ENCODE measurements at regions not wholly inside any gene's neighbourhood (a gene's known extent, or its start where the extent isn't known, plus 50 kb on each side); places are given as distances from the start of the nearest gene placed in this dataset.

DNA sequence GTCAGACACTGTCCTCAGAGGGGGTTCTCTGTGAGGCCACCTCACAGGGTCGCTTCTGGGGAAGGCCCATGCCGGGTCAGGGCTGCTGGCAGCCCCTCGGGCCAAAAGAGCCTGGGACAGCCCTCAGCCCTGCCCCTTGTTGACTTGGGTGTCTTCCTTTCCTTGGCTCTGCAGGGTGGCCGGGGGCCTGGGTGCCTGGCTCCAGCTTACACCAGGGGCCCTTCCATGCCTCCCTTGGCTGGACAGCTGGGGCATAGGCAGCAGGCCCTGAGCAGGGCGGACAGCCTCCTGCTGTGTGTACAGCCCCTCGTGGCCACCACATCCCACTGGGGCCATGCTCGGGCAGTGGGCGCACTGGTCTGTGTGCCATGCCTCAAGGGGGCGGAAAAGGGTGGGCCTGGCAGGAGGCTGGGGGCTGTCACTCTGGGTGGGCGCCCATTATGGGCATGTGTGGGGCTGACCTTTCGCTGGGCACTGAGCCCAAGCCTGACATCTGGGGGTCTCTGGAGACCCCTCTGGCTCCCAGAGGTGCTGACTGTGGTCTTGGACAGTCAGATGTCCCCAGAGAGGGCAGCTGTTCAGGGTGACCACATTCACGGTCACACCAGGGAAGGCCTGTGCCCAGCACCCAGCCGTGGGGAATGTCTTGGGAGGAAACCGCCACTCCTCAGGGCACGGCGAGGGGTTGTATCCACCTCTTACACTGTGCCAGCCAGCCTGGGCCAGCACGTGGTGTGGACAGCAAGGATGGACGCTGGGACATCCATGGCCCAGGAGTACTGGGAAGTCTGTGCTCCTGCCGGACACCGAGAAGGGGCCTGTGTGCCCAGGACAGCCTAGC, 313.3 kb downstream of the TMEM121 start:
- Histone ChIP-seq H3K36me3 (no peaks in the 10 kb centered on the region), H3K4me1 (no peaks in the 10 kb centered on the region), H3K27ac (no peak overlapping the region), H3K9me3 (no peaks in the 10 kb centered on the region), H3K27me3 (peaks cover 0 to 16% (median 0%) of the 10 kb centered on the region in 3 donors), H3K4me3 (no peak overlapping the region)
- 83 to 87% (median 85%) methylated on average over 10 to 20 of the region's 20 CpGs for WGBS, 5 donors
- no peak for DNase-seq
- TF ChIP-seq CTCF (IDR thresholded peaks at IDR 0.05) = no peak
- TF ChIP-seq POLR2A (IDR thresholded peaks at IDR 0.05) = no peak
- TF ChIP-seq POLR2AphosphoS5 (IDR thresholded peaks at IDR 0.05) = no peak
- no peak for TF ChIP-seq EP300 (IDR thresholded peaks at IDR 0.05)
- intact Hi-C loops (cut with DNase I; ENCODE audit: low total_unique reads) = no loop called here

- Histone ChIP-seq H3K9me3 (no peaks in the 10 kb centered on the region), H3K27ac (no peak overlapping the region), H3K4me1 (no peaks in the 10 kb centered on the region), H3K27me3 (peaks cover 0 to 16% (median 0%) of the 10 kb centered on the region in 3 donors), H3K36me3 (no peaks in the 10 kb centered on the region), H3K4me3 (no peak overlapping the region)
- TF ChIP-seq POLR2AphosphoS5 (IDR thresholded peaks at IDR 0.05) = no peak
- no peak for TF ChIP-seq EP300 (IDR thresholded peaks at IDR 0.05)
- no peak for TF ChIP-seq POLR2A (IDR thresholded peaks at IDR 0.05)
- no peak for TF ChIP-seq CTCF (IDR thresholded peaks at IDR 0.05)
- WGBS, 5 donors = 76 to 87% (median 82%) methylated on average over 17 to 32 of the region's 32 CpGs
- DNase-seq = no peak
- intact Hi-C loops (cut with DNase I; ENCODE audit: low total_unique reads) = no loop called here
Observed at GRCh38 chr14:105840266-105841021, 314.1 kb downstream of the TMEM121 start.

DNA sequence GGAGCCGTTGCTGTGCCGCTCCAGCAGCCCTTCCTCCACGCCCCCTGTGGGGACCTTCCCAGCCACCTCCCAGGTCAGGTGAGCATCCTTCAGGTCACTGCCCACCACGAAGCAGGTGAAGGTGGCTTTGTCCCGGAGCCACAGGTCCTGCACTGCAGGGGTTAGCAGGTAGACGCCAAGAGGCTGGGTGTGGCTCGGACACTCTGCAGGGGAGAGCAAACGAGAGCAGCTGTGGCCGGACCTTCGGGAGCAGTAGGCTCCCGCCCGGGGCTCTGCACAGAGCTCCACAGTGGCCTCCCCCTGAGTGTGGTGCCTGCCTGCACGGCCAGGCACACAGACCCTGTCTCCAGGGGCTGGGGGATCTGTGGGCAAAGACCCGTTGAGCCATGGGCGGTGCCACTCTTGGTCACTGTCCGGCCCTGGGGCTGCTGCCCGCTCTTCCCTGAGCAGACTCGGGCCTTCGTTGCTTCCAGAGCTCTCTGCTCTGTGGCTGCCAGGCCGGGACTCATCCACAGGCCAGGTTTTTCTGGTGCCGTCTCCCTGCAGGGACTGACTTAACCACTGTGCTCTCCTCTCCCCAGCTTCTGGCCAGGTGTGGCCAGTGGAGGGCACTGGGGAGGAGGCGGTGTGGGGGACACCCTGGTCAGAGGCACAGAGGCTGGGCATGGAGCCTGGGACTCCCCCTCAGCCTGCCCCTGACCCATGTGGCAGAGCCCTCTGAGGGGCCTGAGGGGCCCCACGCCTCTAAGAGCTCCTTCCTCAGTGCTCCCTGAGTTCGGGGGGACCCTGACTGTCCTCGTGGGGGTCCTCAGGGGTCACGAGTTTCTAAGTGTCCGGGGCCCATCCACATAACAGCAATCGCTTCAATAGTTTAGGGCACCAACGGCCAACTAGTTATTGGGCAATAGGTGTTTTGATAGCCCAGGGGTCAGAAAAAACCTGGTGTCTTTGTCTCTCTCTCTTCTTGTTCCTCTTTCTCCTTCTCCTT, 314.9 kb downstream of the TMEM121 start:
- no peak for DNase-seq
- intact Hi-C loops (cut with DNase I; ENCODE audit: low total_unique reads) = no loop called here
- Histone ChIP-seq H3K4me1 (no peaks in the 10 kb centered on the region), H3K9me3 (no peaks in the 10 kb centered on the region), H3K27ac (no peak overlapping the region), H3K36me3 (no peaks in the 10 kb centered on the region), H3K27me3 (peaks cover 0 to 22% (median 0%) of the 10 kb centered on the region in 3 donors), H3K4me3 (no peak overlapping the region)
- TF ChIP-seq POLR2A (IDR thresholded peaks at IDR 0.05) (no peak), POLR2AphosphoS5 (IDR thresholded peaks at IDR 0.05) (no peak), CTCF (IDR thresholded peaks at IDR 0.05) (no peak), EP300 (IDR thresholded peaks at IDR 0.05) (no peak)
- WGBS, 5 donors = 74 to 81% (median 77%) methylated on average over 23 to 29 of the region's 29 CpGs

GRCh38 chr14:105842105-105842504, 315.7 kb downstream of the TMEM121 start:
- H3K9me3 ChIP-seq = no peaks in the 10 kb centered on the region
- intact Hi-C loops (cut with DNase I; ENCODE audit: low total_unique reads) = no loop called here
- no peaks in the 10 kb centered on the region for H3K36me3 ChIP-seq
- H3K4me3 ChIP-seq = no peak overlapping the region
- no peak for DNase-seq
- H3K27me3 ChIP-seq = peaks cover 0 to 22% (median 0%) of the 10 kb centered on the region in 3 donors
- TF ChIP-seq POLR2AphosphoS5 (IDR thresholded peaks at IDR 0.05) = no peak
- TF ChIP-seq EP300 (IDR thresholded peaks at IDR 0.05) = no peak
- no peak for TF ChIP-seq POLR2A (IDR thresholded peaks at IDR 0.05)
- TF ChIP-seq CTCF (IDR thresholded peaks at IDR 0.05) = no peak
- H3K4me1 ChIP-seq = no peaks in the 10 kb centered on the region
- H3K27ac ChIP-seq = no peak overlapping the region
- 72 to 82% (median 77%) methylated on average over 4 of the region's 4 CpGs for WGBS, 5 donors

Measured in stomach (tissue), 8 donors.